SK-N-SH treated with all-trans-retinoic acid at 6 μM for 48 hours (cell line): ENCODE measurements at regions not wholly inside any gene's neighbourhood (a gene's known extent, or its start where the extent isn't known, plus 50 kb on each side); places are given as distances from the start of the nearest gene placed in this dataset.

ENCODE experiments used
- BACH2 ChIP-seq: fragments of 250-450 bp; sonication (Bioruptor Pico); IDR thresholded peaks from 2 replicates; pipeline ENCODE4 v1.9.0; 2021; ENCODE audit warnings: mild to moderate bottlenecking, borderline replicate concordance
- ESRRG ChIP-seq: fragments of 250-450 bp; sonication (Bioruptor Pico); IDR thresholded peaks from 2 replicates; pipeline ENCODE4 v1.6.1; 2021; ENCODE audit warnings: mild to moderate bottlenecking
- ISL1 ChIP-seq: fragments of 250-450 bp; sonication (Bioruptor Pico); IDR thresholded peaks from 2 replicates; pipeline ENCODE4 v2.1.2; 2022; ENCODE audit warnings: mild to moderate bottlenecking, moderate library complexity
- PATZ1 ChIP-seq: fragments of 250-450 bp; sonication (Bioruptor Pico); IDR thresholded peaks from 2 replicates; pipeline ENCODE4 v1.8.0; 2020; ENCODE audit warnings: mild to moderate bottlenecking, moderate library complexity, borderline replicate concordance
- RARB ChIP-seq: fragments of 250-450 bp; sonication (Bioruptor Pico); IDR thresholded peaks from 2 replicates; pipeline ENCODE4 v1.8.0; 2021; ENCODE audit warnings: mild to moderate bottlenecking, moderate library complexity
- ZFP3 ChIP-seq: fragments of 250-450 bp; sonication (Bioruptor Pico); IDR thresholded peaks from 2 replicates; pipeline ENCODE4 v1.5.0; 2020; ENCODE audit warnings: mild to moderate bottlenecking, moderate library complexity
- ZFP30 ChIP-seq: fragments of 450-650 bp; formaldehyde crosslinking; IDR thresholded peaks from 2 replicates; pipeline ENCODE4 v1.5.0; 2022; ENCODE audit warnings: mild to moderate bottlenecking, moderate library complexity
- ZNF565 ChIP-seq: fragments of 450-650 bp; formaldehyde crosslinking; conservative IDR thresholded peaks from 2 replicates; pipeline ENCODE4 v1.5.0; 2020; ENCODE audit warnings: low read depth, mild to moderate bottlenecking, moderate library complexity
- ZNF70 ChIP-seq: fragments of 450-650 bp; formaldehyde crosslinking; IDR thresholded peaks from 2 replicates; pipeline ENCODE4 v1.5.0; 2020; ENCODE audit warnings: mild to moderate bottlenecking, moderate library complexity
- ZNF8 ChIP-seq: fragments of 450-650 bp; formaldehyde crosslinking; IDR thresholded peaks from 2 replicates; pipeline ENCODE4 v1.5.0; 2020; ENCODE audit warnings: mild to moderate bottlenecking, moderate library complexity
- TF ChIP-seq, protein P1 (sequence below): fragments of 250-450 bp; sonication (Bioruptor Pico); IDR thresholded peaks from 2 replicates; pipeline ENCODE4 v1.8.0; 2021; ENCODE audit warnings: low read depth, mild to moderate bottlenecking, moderate library complexity, borderline replicate concordance
- TF ChIP-seq, protein P2 (sequence below): fragments of 250-450 bp; sonication (Bioruptor Pico); IDR thresholded peaks from 2 replicates; pipeline ENCODE4 v1.5.1; 2020; ENCODE audit warnings: low read depth, mild to moderate bottlenecking, moderate library complexity

DNA sequence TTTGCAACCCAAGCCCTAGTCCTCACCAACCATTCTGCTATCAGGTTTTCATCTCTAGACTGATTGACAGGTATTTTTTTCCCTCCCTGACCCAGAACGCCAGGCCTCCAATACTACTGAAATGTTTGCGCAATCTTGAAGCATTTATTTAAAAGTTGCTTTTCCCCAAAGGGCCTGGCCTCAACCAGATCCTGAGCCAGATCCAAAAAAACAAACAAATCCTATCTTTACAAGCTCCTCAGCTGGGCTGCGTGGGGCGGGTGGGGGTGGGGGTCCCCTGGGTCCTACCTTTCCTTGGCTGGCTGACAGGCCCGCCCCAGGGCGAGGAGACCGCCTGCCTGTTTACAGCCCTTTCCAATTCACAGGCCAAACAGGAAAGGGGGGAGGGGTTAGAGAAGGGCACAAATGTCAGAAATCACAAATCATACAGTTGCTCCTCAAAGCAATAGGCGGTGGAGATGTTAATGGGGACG lies 98.8 kb downstream of the FOXD2 start:
- TF ChIP-seq ZFP30 (CRISPR knock-in tag): no peak
- no peak for TF ChIP-seq ZNF70 (CRISPR knock-in tag)
- TF ChIP-seq, protein P1, sequence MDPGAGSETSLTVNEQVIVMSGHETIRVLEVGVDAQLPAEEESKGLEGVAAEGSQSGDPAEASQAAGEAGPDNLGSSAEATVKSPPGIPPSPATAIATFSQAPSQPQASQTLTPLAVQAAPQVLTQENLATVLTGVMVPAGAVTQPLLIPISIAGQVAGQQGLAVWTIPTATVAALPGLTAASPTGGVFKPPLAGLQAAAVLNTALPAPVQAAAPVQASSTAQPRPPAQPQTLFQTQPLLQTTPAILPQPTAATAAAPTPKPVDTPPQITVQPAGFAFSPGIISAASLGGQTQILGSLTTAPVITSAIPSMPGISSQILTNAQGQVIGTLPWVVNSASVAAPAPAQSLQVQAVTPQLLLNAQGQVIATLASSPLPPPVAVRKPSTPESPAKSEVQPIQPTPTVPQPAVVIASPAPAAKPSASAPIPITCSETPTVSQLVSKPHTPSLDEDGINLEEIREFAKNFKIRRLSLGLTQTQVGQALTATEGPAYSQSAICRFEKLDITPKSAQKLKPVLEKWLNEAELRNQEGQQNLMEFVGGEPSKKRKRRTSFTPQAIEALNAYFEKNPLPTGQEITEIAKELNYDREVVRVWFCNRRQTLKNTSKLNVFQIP (CRISPR knock-in tag): no peak
- TF ChIP-seq, protein P2, sequence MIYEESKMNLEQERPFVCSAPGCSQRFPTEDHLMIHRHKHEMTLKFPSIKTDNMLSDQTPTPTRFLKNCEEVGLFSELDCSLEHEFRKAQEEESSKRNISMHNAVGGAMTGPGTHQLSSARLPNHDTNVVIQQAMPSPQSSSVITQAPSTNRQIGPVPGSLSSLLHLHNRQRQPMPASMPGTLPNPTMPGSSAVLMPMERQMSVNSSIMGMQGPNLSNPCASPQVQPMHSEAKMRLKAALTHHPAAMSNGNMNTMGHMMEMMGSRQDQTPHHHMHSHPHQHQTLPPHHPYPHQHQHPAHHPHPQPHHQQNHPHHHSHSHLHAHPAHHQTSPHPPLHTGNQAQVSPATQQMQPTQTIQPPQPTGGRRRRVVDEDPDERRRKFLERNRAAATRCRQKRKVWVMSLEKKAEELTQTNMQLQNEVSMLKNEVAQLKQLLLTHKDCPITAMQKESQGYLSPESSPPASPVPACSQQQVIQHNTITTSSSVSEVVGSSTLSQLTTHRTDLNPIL: no peak
- TF ChIP-seq PATZ1: no peak
- TF ChIP-seq ESRRG (CRISPR knock-in tag): no peak
- TF ChIP-seq ZFP3 (CRISPR knock-in tag): no peak
- TF ChIP-seq ZNF8 (CRISPR knock-in tag): no peak
- TF ChIP-seq ZNF565 (CRISPR knock-in tag): no peak
- TF ChIP-seq RARB (CRISPR knock-in tag): no peak
- TF ChIP-seq ISL1 (CRISPR knock-in tag): no peak
- no peak for TF ChIP-seq BACH2
